ENCODE measurements at regions not wholly inside any gene's neighbourhood (a gene's known extent, or its start where the extent isn't known, plus 50 kb on each side); places are given as distances from the start of the nearest gene placed in this dataset.

- no peak for DNase-seq
These were observed 77.1 kb downstream of the FBXO5 start for GRCh38 chr6:152905551-152906299.

GRCh38 chr6:152909241-152909640, 73.6 kb downstream of the FBXO5 start:
- DNase-seq = no peak

GRCh38 chr6:152916035-152916434, 66.8 kb downstream of the FBXO5 start:
- DNase-seq = no peak

- no peak for DNase-seq
These were observed 63.9 kb downstream of the FBXO5 start for GRCh38 chr6:152918991-152919390.

GRCh38 chr6:152920016-152920415, 62.8 kb downstream of the FBXO5 start:
- DNase-seq = no peak

Measured in midbrain (tissue), 1 donor.